GM12878 (cell line): ENCODE measurements at regions not wholly inside any gene's neighbourhood (a gene's known extent, or its start where the extent isn't known, plus 50 kb on each side); places are given as distances from the start of the nearest gene placed in this dataset.

Experiments
- ATAC-seq: fragments of 200-7000 bp; cut with Tn5 transposase; 3 replicates; pipeline ENCODE4 v1.9.1; 2020; ENCODE audit warnings: mild to moderate bottlenecking, moderate library complexity
- BruUV-seq: library from RNA; stranded (reverse); fragments of 400-500 nt; replicated peaks from 2 replicates; lab custom pipeline; 2021; lab: Mats Ljungman, UMichigan
- CTCF ChIA-PET: fragments of 300-600 bp; sonication (Branson Sonifier 250); formaldehyde crosslinking; extraction: SDS; loops from one replicate; lab custom pipeline; 2021; ENCODE audit warnings: inconsistent platforms; lab: Yijun Ruan, JAX
- POLR2A ChIA-PET: fragments of 350-600 bp; formaldehyde crosslinking; extraction: SDS; loops from one replicate; lab custom pipeline; 2021; ENCODE audit warnings: inconsistent platforms; lab: Charles Lee
- RAD21 ChIA-PET: fragments of 300-600 bp; sonication (Branson Sonifier 250); formaldehyde crosslinking; loops from one replicate; lab custom pipeline; 2023; ENCODE audit warnings: antibody characterized with exemption; ENCODE audit not compliant: unreplicated experiment; lab: Charles Lee
- SMC1A ChIA-PET: fragments of 300-600 bp; sonication (Branson Sonifier 250); formaldehyde crosslinking; loops from one replicate; lab custom pipeline; 2023; ENCODE audit not compliant: unreplicated experiment, uncharacterized antibody; lab: Charles Lee
- DNase-seq: peaks from one replicate; pipeline ENCODE4 v3.0.0-alpha.2; 2011; ENCODE audit warnings: low read depth, low spot score
- FAIRE-seq: peaks from 3 replicates; lab custom pipeline; 2011; peaks lifted over from hg19 to GRCh38; lab: Jason Lieb, UNC
- H2AFZ ChIP-seq: 2 replicates; pipeline ENCODE4 v1.6.0; 2011; ENCODE audit warnings: low read depth, low read length, control low read depth; ENCODE audit not compliant: control insufficient read depth
- H3K27ac ChIP-seq: 2 replicates; pipeline ENCODE4 v1.5.1; 2011; ENCODE audit warnings: control low read depth; ENCODE audit not compliant: control insufficient read depth, insufficient read depth
- H3K27me3 ChIP-seq, 2 experiments: replicated peaks in 1 of 2; 2 replicates each; pipeline versions ENCODE4 v1.6.0 to v1.6.1; 2011; ENCODE audit warnings: low read length in 1 of 2; ENCODE audit not compliant: control insufficient read depth in 2 of 2, insufficient read depth in 2 of 2
- H3K36me3 ChIP-seq, 2 experiments: 2 replicates each; pipeline ENCODE4 v1.5.1; 2011; ENCODE audit warnings: low read length in 1 of 2; ENCODE audit not compliant: control insufficient read depth in 2 of 2, insufficient read depth in 2 of 2
- H3K4me1 ChIP-seq: 2 replicates; pipeline ENCODE4 v1.6.1; 2011; ENCODE audit warnings: mild to moderate bottlenecking, low read length, moderate library complexity, mixed read lengths; ENCODE audit not compliant: control insufficient read depth, insufficient read depth
- H3K4me2 ChIP-seq: 2 replicates; pipeline ENCODE4 v1.6.0; 2011; ENCODE audit warnings: control low read depth; ENCODE audit not compliant: control insufficient read depth, insufficient read depth
- H3K4me3 ChIP-seq: fragments of 200-600 bp; sonication (generic); 2 replicates; pipeline ENCODE4 v1.5.1; 2016
- H3K79me2 ChIP-seq: 2 replicates; pipeline ENCODE4 v1.6.0; 2011; ENCODE audit warnings: low read length; ENCODE audit not compliant: control insufficient read depth, insufficient read depth
- H3K9ac ChIP-seq: 2 replicates; pipeline ENCODE4 v1.8.0; 2011; ENCODE audit warnings: low read length, control low read depth, mixed read lengths; ENCODE audit not compliant: control insufficient read depth, insufficient read depth
- H3K9me3 ChIP-seq: replicated peaks from 3 replicates; pipeline ENCODE4 v1.5.1; 2011; ENCODE audit warnings: mild to moderate bottlenecking, low read length; ENCODE audit not compliant: control insufficient read depth, insufficient read depth
- H4K20me1 ChIP-seq: 2 replicates; pipeline ENCODE4 v1.6.0; 2011; ENCODE audit not compliant: control insufficient read depth, insufficient read depth
- HCFC1 ChIP-seq: fragments of 150-350 bp; IDR thresholded peaks from 2 replicates; pipeline ENCODE4 v1.6.1; 2014; ENCODE audit warnings: low read length
- MTA3 ChIP-seq: IDR thresholded peaks from 2 replicates; pipeline ENCODE4 v1.6.1; 2012; ENCODE audit warnings: low read length, inconsistent platforms, borderline replicate concordance
- NR2C2 ChIP-seq: IDR thresholded peaks from 2 replicates; pipeline ENCODE4 v1.6.1; 2011; ENCODE audit warnings: borderline replicate concordance, low read depth; ENCODE audit not compliant: control insufficient read depth, insufficient read length
- POU2F2 ChIP-seq: IDR thresholded peaks from 3 replicates; pipeline ENCODE4 v1.6.1; 2011; ENCODE audit warnings: low read depth, mild to moderate bottlenecking, low read length, borderline replicate concordance
- RELA ChIP-seq: fragments of 450-650 bp; IDR thresholded peaks from 2 replicates; pipeline ENCODE4 v1.8.0; 2014; ENCODE audit warnings: borderline replicate concordance; ENCODE audit not compliant: partially characterized antibody
- SIX5 ChIP-seq: IDR thresholded peaks from 2 replicates; pipeline ENCODE4 v1.6.1; 2011; ENCODE audit warnings: mild to moderate bottlenecking, low read depth, low read length, moderate library complexity; ENCODE audit not compliant: severe bottlenecking
- TARDBP ChIP-seq: IDR thresholded peaks from 2 replicates; pipeline ENCODE4 v1.6.1; 2016; ENCODE audit warnings: borderline replicate concordance
- YY1 ChIP-seq: IDR thresholded peaks from 2 replicates; pipeline ENCODE4 v1.6.1; 2011; ENCODE audit warnings: low read depth, mild to moderate bottlenecking, low read length
- ZSCAN29 ChIP-seq: fragments of 450-650 bp; IDR thresholded peaks from 2 replicates; pipeline ENCODE4 v1.6.1; 2017; ENCODE audit warnings: mild to moderate bottlenecking, moderate library complexity
- in situ Hi-C: fragments of 300-500 bp; cut with MboI; formaldehyde crosslinking; loops from 9 replicates; pipeline ENCODE4 v1.14.3; 2018; ENCODE audit warnings: mixed read lengths
- intact Hi-C: fragments of 100-400 bp; cut with micrococcal nuclease; formaldehyde crosslinking; loops from one replicate; pipeline ENCODE4 v1.14.2; 2022; ENCODE audit not compliant: unreplicated experiment
- TF ChIP-seq, protein P1 (sequence below): fragments of 450-650 bp; IDR thresholded peaks from 2 replicates; pipeline ENCODE4 v1.6.1; 2018; ENCODE audit warnings: mild to moderate bottlenecking, low read depth, moderate library complexity; ENCODE audit not compliant: partially characterized antibody
- TF ChIP-seq, protein P2 (sequence below): fragments of 450-650 bp; IDR thresholded peaks from 2 replicates; pipeline ENCODE4 v1.6.1; 2016; ENCODE audit warnings: mild to moderate bottlenecking, moderate library complexity, borderline replicate concordance
- TF ChIP-seq, protein P3 (sequence below): fragments of 450-650 bp; formaldehyde crosslinking; IDR thresholded peaks from 2 replicates; pipeline ENCODE4 v1.4.0; 2022; ENCODE audit warnings: mild to moderate bottlenecking, moderate library complexity

DNA sequence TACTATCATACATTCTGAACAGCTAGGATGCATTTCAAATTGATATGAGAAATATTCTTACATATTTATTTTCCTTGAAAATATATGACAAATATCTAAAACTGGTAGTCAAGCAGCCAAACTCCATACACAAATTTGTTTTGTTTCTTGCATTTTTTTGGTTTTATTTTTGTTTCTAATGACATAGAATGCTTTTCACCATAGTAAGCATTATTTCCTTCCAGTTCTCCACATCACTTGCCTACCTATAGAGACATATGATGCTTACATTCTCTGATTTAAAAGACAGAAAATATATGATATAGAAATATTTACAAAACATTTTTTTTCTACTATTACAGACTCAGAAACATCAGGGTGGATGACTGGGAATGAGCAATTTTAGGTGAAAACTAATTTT, 726.4 kb upstream of the ADGRL4 start:
- FAIRE-seq (no peak), DNase-seq (no peak), ATAC-seq (no peak)
- Histone ChIP-seq H3K4me1 (no peaks in the 10 kb centered on the region), H3K9ac (no peak overlapping the region), H3K79me2 (no peaks in the 10 kb centered on the region), H4K20me1 (no peaks in the 10 kb centered on the region), H3K9me3 (no peaks in the 10 kb centered on the region; the same call in 2 of the 3 replicates), H3K4me3 (no peak overlapping the region), H3K36me3 (no peaks in the 10 kb centered on the region), H3K27ac (no peak overlapping the region), H2AFZ (no peak overlapping the region), H3K27me3 (no peaks in the 10 kb centered on the region), H3K4me2 (no peak overlapping the region)
- SMC1A ChIA-PET = no interaction called here
- RAD21 ChIA-PET = no interaction called here
- in situ Hi-C loops (no loop called here), intact Hi-C loops (no loop called here)
- CTCF ChIA-PET = no interaction called here
- BruUV-seq = no TSS peak
- POLR2A ChIA-PET = no interaction called here
- TF ChIP-seq NR2C2 = no peak
- TF ChIP-seq, protein P1, sequence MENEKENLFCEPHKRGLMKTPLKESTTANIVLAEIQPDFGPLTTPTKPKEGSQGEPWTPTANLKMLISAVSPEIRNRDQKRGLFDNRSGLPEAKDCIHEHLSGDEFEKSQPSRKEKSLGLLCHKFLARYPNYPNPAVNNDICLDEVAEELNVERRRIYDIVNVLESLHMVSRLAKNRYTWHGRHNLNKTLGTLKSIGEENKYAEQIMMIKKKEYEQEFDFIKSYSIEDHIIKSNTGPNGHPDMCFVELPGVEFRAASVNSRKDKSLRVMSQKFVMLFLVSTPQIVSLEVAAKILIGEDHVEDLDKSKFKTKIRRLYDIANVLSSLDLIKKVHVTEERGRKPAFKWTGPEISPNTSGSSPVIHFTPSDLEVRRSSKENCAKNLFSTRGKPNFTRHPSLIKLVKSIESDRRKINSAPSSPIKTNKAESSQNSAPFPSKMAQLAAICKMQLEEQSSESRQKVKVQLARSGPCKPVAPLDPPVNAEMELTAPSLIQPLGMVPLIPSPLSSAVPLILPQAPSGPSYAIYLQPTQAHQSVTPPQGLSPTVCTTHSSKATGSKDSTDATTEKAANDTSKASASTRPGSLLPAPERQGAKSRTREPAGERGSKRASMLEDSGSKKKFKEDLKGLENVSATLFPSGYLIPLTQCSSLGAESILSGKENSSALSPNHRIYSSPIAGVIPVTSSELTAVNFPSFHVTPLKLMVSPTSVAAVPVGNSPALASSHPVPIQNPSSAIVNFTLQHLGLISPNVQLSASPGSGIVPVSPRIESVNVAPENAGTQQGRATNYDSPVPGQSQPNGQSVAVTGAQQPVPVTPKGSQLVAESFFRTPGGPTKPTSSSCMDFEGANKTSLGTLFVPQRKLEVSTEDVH = no peak
- TF ChIP-seq, protein P2, sequence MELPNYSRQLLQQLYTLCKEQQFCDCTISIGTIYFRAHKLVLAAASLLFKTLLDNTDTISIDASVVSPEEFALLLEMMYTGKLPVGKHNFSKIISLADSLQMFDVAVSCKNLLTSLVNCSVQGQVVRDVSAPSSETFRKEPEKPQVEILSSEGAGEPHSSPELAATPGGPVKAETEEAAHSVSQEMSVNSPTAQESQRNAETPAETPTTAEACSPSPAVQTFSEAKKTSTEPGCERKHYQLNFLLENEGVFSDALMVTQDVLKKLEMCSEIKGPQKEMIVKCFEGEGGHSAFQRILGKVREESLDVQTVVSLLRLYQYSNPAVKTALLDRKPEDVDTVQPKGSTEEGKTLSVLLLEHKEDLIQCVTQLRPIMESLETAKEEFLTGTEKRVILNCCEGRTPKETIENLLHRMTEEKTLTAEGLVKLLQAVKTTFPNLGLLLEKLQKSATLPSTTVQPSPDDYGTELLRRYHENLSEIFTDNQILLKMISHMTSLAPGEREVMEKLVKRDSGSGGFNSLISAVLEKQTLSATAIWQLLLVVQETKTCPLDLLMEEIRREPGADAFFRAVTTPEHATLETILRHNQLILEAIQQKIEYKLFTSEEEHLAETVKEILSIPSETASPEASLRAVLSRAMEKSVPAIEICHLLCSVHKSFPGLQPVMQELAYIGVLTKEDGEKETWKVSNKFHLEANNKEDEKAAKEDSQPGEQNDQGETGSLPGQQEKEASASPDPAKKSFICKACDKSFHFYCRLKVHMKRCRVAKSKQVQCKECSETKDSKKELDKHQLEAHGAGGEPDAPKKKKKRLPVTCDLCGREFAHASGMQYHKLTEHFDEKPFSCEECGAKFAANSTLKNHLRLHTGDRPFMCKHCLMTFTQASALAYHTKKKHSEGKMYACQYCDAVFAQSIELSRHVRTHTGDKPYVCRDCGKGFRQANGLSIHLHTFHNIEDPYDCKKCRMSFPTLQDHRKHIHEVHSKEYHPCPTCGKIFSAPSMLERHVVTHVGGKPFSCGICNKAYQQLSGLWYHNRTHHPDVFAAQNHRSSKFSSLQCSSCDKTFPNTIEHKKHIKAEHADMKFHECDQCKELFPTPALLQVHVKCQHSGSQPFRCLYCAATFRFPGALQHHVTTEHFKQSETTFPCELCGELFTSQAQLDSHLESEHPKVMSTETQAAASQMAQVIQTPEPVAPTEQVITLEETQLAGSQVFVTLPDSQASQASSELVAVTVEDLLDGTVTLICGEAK = no peak
- TF ChIP-seq YY1 = no peak
- no peak for TF ChIP-seq ZSCAN29
- TF ChIP-seq POU2F2 = no peak
- TF ChIP-seq RELA = no peak
- TF ChIP-seq MTA3 = no peak
- TF ChIP-seq, protein P3, sequence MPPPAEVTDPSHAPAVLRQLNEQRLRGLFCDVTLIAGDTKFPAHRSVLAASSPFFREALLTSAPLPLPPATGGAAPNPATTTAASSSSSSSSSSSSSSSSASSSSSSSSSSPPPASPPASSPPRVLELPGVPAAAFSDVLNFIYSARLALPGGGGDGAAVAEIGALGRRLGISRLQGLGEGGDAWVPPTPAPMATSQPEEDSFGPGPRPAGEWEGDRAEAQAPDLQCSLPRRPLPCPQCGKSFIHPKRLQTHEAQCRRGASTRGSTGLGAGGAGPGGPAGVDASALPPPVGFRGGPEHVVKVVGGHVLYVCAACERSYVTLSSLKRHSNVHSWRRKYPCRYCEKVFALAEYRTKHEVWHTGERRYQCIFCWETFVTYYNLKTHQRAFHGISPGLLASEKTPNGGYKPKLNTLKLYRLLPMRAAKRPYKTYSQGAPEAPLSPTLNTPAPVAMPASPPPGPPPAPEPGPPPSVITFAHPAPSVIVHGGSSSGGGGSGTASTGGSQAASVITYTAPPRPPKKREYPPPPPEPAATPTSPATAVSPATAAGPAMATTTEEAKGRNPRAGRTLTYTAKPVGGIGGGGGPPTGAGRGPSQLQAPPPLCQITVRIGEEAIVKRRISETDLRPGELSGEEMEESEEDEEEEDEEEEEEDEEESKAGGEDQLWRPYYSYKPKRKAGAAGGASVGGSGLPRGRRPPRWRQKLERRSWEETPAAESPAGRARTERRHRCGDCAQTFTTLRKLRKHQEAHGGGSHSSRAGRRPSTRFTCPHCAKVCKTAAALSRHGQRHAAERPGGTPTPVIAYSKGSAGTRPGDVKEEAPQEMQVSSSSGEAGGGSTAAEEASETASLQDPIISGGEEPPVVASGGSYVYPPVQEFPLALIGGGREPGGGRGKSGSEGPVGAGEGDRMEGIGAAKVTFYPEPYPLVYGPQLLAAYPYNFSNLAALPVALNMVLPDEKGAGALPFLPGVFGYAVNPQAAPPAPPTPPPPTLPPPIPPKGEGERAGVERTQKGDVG = no peak
- TF ChIP-seq TARDBP = no peak
- TF ChIP-seq SIX5 = no peak
- no peak for TF ChIP-seq HCFC1
